GM13976 (cell line): ENCODE measurements at regions not wholly inside any gene's neighbourhood (a gene's known extent, or its start where the extent isn't known, plus 50 kb on each side); places are given as distances from the start of the nearest gene placed in this dataset.

Source experiments
- DNase-seq: peaks from one replicate; pipeline ENCODE4 v3.0.0; 2012; ENCODE audit warnings: low spot score
- CTCF ChIP-seq: IDR thresholded peaks from 2 replicates; pipeline ENCODE4 v1.5.1; 2012; ENCODE audit warnings: borderline replicate concordance, mild to moderate bottlenecking; ENCODE audit not compliant: insufficient read depth; ENCODE audit errors: extremely low read depth, missing control alignments, control extremely low read depth
- in situ Hi-C: fragments of 300-500 bp; cut with MboI; formaldehyde crosslinking; loops from one replicate; pipeline ENCODE4 v1.12.0; 2022; ENCODE audit warnings: low sequenced_read_pairs, mixed read lengths, inconsistent platforms; ENCODE audit not compliant: unreplicated experiment

GRCh38 chr14:48693793-48694192 lies 892.4 kb downstream of the RPS29 start:
- no peak for DNase-seq
- in situ Hi-C loops: no loop called here
- no peak for TF ChIP-seq CTCF

GRCh38 chr14:48690349-48690748 lies 895.8 kb downstream of the RPS29 start:
- in situ Hi-C loops: no loop called here
- DNase-seq: no peak
- TF ChIP-seq CTCF: no peak

- TF ChIP-seq CTCF: no peak
- in situ Hi-C loops: no loop called here
- no peak for DNase-seq
Observed at GRCh38 chr14:48686650-48687049, 899.5 kb downstream of the RPS29 start.

GRCh38 chr14:48672506-48672905 lies 913.7 kb downstream of the RPS29 start:
- no peak for TF ChIP-seq CTCF
- in situ Hi-C loops: no loop called here
- DNase-seq: no peak

GRCh38 chr14:48670939-48671338 lies 915.2 kb downstream of the RPS29 start:
- DNase-seq: no peak
- no peak for TF ChIP-seq CTCF
- in situ Hi-C loops: no loop called here

GRCh38 chr14:48665077-48665784 lies 920.9 kb downstream of the RPS29 start:
- no peak for TF ChIP-seq CTCF
- in situ Hi-C loops: no loop called here
- no peak for DNase-seq
